ENCODE measurements at regions not wholly inside any gene's neighbourhood (a gene's known extent, or its start where the extent isn't known, plus 50 kb on each side); places are given as distances from the start of the nearest gene placed in this dataset.
"Not testable (repeated sequence)": the region's sequence is repeated elsewhere in the genome, so short reads cannot be mapped to it uniquely, and the experiment has no call there.

GRCh38 chr12:124679047-124679446 lies 111.6 kb upstream of the NCOR2 start:
- 94% methylated on average over 4 of the region's 4 CpGs for WGBS
- Histone ChIP-seq H3K4me3 (ENCODE audit: low read length in 2 of 2) (no peak overlapping the region), H3K9me3 (ENCODE audit: control insufficient read depth in 2 of 2, insufficient read depth in 1 of 2, low read length in 1 of 2) (peaks cover 0 to 7% of the 10 kb centered on the region in 2 donors), H3K27me3 (ENCODE audit: control insufficient read depth in 2 of 2, insufficient read depth in 1 of 2, low read length in 1 of 2) (peaks cover 0 to 4% of the 10 kb centered on the region in 2 donors), H3K36me3 (ENCODE audit: control insufficient read depth in 2 of 2, insufficient read depth in 2 of 2, low read length in 1 of 2) (no peaks in the 10 kb centered on the region), H3K4me1 (ENCODE audit: control insufficient read depth in 2 of 2, insufficient read depth in 2 of 2, low read length in 2 of 2) (peaks cover 0 to 31% of the 10 kb centered on the region in 2 donors), H3K27ac (ENCODE audit: low read depth in 1 of 2, low read length in 1 of 2) (no peak overlapping the region)
- DNase-seq (ENCODE audit: low read depth in 6 of 9, low spot score in 9 of 9): no peak

GRCh38 chr12:124678421-124678893 lies 111.0 kb upstream of the NCOR2 start:
- 89% methylated on average over 15 of the region's 15 CpGs for WGBS
- DNase-seq (ENCODE audit: low read depth in 6 of 9, low spot score in 9 of 9): no peak
- Histone ChIP-seq H3K27ac (ENCODE audit: low read depth in 1 of 2, low read length in 1 of 2) (no peak overlapping the region), H3K36me3 (ENCODE audit: control insufficient read depth in 2 of 2, insufficient read depth in 2 of 2, low read length in 1 of 2) (no peaks in the 10 kb centered on the region), H3K27me3 (ENCODE audit: control insufficient read depth in 2 of 2, insufficient read depth in 1 of 2, low read length in 1 of 2) (peaks cover 0 to 4% of the 10 kb centered on the region in 2 donors), H3K4me3 (ENCODE audit: low read length in 2 of 2) (no peak overlapping the region), H3K4me1 (ENCODE audit: control insufficient read depth in 2 of 2, insufficient read depth in 2 of 2, low read length in 2 of 2) (peaks cover 0 to 30% of the 10 kb centered on the region in 2 donors), H3K9me3 (ENCODE audit: control insufficient read depth in 2 of 2, insufficient read depth in 1 of 2, low read length in 1 of 2) (peaks cover 0 to 7% of the 10 kb centered on the region in 2 donors)

GRCh38 chr12:124677552-124678356 lies 110.3 kb upstream of the NCOR2 start:
- 98% methylated on average over 21 of the region's 21 CpGs for WGBS
- Histone ChIP-seq H3K4me1 (ENCODE audit: control insufficient read depth in 2 of 2, insufficient read depth in 2 of 2, low read length in 2 of 2) (peaks cover 0 to 23% of the 10 kb centered on the region in 2 donors), H3K36me3 (ENCODE audit: control insufficient read depth in 2 of 2, insufficient read depth in 2 of 2, low read length in 1 of 2) (no peaks in the 10 kb centered on the region), H3K4me3 (ENCODE audit: low read length in 2 of 2) (no peak overlapping the region), H3K27ac (ENCODE audit: low read depth in 1 of 2, low read length in 1 of 2) (no peak overlapping the region), H3K27me3 (ENCODE audit: control insufficient read depth in 2 of 2, insufficient read depth in 1 of 2, low read length in 1 of 2) (peaks cover 0 to 4% of the 10 kb centered on the region in 2 donors), H3K9me3 (ENCODE audit: control insufficient read depth in 2 of 2, insufficient read depth in 1 of 2, low read length in 1 of 2) (peaks cover 0 to 6% of the 10 kb centered on the region in 2 donors)
- no peak for DNase-seq (ENCODE audit: low read depth in 6 of 9, low spot score in 9 of 9)

- no peaks in the 10 kb centered on the region for H3K36me3 ChIP-seq (ENCODE audit: control insufficient read depth in 2 of 2, insufficient read depth in 2 of 2, low read length in 1 of 2)
- H3K4me1 ChIP-seq (ENCODE audit: control insufficient read depth in 2 of 2, insufficient read depth in 2 of 2, low read length in 2 of 2): peaks cover 0 to 18% of the 10 kb centered on the region in 2 donors
- no peak for DNase-seq (ENCODE audit: low read depth in 6 of 9, low spot score in 9 of 9)
- peaks cover 0 to 4% of the 10 kb centered on the region in 2 donors for H3K27me3 ChIP-seq (ENCODE audit: control insufficient read depth in 2 of 2, insufficient read depth in 1 of 2, low read length in 1 of 2)
- 95% methylated on average over 42 of the region's 42 CpGs for WGBS
- no peak overlapping the region for H3K27ac ChIP-seq (ENCODE audit: low read depth in 1 of 2, low read length in 1 of 2)
- no peaks in the 10 kb centered on the region for H3K9me3 ChIP-seq (ENCODE audit: control insufficient read depth in 2 of 2, insufficient read depth in 1 of 2, low read length in 1 of 2)
- H3K4me3 ChIP-seq (ENCODE audit: low read length in 2 of 2): no peak overlapping the region
Measured at GRCh38 chr12:124676714-124677462, 109.5 kb upstream of the NCOR2 start.

- 68% methylated on average over 36 of the region's 36 CpGs for WGBS
- no peak overlapping the region for H3K4me3 ChIP-seq (ENCODE audit: low read length in 2 of 2)
- H3K4me1 ChIP-seq (ENCODE audit: control insufficient read depth in 2 of 2, insufficient read depth in 2 of 2, low read length in 2 of 2): peaks cover 0 to 11% of the 10 kb centered on the region in 2 donors
- H3K9me3 ChIP-seq (ENCODE audit: control insufficient read depth in 2 of 2, insufficient read depth in 1 of 2, low read length in 1 of 2): no peaks in the 10 kb centered on the region
- H3K36me3 ChIP-seq (ENCODE audit: control insufficient read depth in 2 of 2, insufficient read depth in 2 of 2, low read length in 1 of 2): no peaks in the 10 kb centered on the region
- no peak overlapping the region for H3K27ac ChIP-seq (ENCODE audit: low read depth in 1 of 2, low read length in 1 of 2)
- H3K27me3 ChIP-seq (ENCODE audit: control insufficient read depth in 2 of 2, insufficient read depth in 1 of 2, low read length in 1 of 2): peaks cover 0 to 2% of the 10 kb centered on the region in 2 donors
- DNase-seq (ENCODE audit: low read depth in 6 of 9, low spot score in 9 of 9): no peak
Measured at GRCh38 chr12:124675881-124676713, 108.7 kb upstream of the NCOR2 start.

GRCh38 chr12:124674937-124675336 lies 107.5 kb upstream of the NCOR2 start:
- H3K27ac ChIP-seq (ENCODE audit: low read depth in 1 of 2, low read length in 1 of 2): no peak overlapping the region
- H3K36me3 ChIP-seq (ENCODE audit: control insufficient read depth in 2 of 2, insufficient read depth in 2 of 2, low read length in 1 of 2): no peaks in the 10 kb centered on the region
- peaks cover 0 to 2% of the 10 kb centered on the region in 2 donors for H3K27me3 ChIP-seq (ENCODE audit: control insufficient read depth in 2 of 2, insufficient read depth in 1 of 2, low read length in 1 of 2)
- 64% methylated on average over 1 of the region's 1 CpG for WGBS
- H3K9me3 ChIP-seq (ENCODE audit: control insufficient read depth in 2 of 2, insufficient read depth in 1 of 2, low read length in 1 of 2): peaks cover 0 to 4% of the 10 kb centered on the region in 2 donors
- H3K4me3 ChIP-seq (ENCODE audit: low read length in 2 of 2): no peak overlapping the region
- DNase-seq (ENCODE audit: low read depth in 6 of 9, low spot score in 9 of 9): no peak
- peaks cover 0 to 10% of the 10 kb centered on the region in 2 donors for H3K4me1 ChIP-seq (ENCODE audit: control insufficient read depth in 2 of 2, insufficient read depth in 2 of 2, low read length in 2 of 2)

GRCh38 chr12:124673801-124674617 lies 106.6 kb upstream of the NCOR2 start:
- no peak overlapping the region for H3K27ac ChIP-seq (ENCODE audit: low read depth in 1 of 2, low read length in 1 of 2)
- 90% methylated on average over 15 of the region's 15 CpGs for WGBS
- H3K27me3 ChIP-seq (ENCODE audit: control insufficient read depth in 2 of 2, insufficient read depth in 1 of 2, low read length in 1 of 2): no peaks in the 10 kb centered on the region
- H3K36me3 ChIP-seq (ENCODE audit: control insufficient read depth in 2 of 2, insufficient read depth in 2 of 2, low read length in 1 of 2): no peaks in the 10 kb centered on the region
- DNase-seq (ENCODE audit: low read depth in 6 of 9, low spot score in 9 of 9): no peak
- no peak overlapping the region for H3K4me3 ChIP-seq (ENCODE audit: low read length in 2 of 2)
- peaks cover 0 to 4% of the 10 kb centered on the region in 2 donors for H3K9me3 ChIP-seq (ENCODE audit: control insufficient read depth in 2 of 2, insufficient read depth in 1 of 2, low read length in 1 of 2)
- peaks cover 0 to 8% of the 10 kb centered on the region in 2 donors for H3K4me1 ChIP-seq (ENCODE audit: control insufficient read depth in 2 of 2, insufficient read depth in 2 of 2, low read length in 2 of 2)

GRCh38 chr12:124669271-124669721 lies 101.9 kb upstream of the NCOR2 start:
- WGBS: 64% methylated on average over 8 of the region's 8 CpGs
- not testable (repeated sequence) for H3K4me1 ChIP-seq (ENCODE audit: control insufficient read depth in 2 of 2, insufficient read depth in 2 of 2, low read length in 2 of 2); H3K36me3 ChIP-seq (ENCODE audit: control insufficient read depth in 2 of 2, insufficient read depth in 2 of 2, low read length in 1 of 2); H3K27me3 ChIP-seq (ENCODE audit: control insufficient read depth in 2 of 2, insufficient read depth in 1 of 2, low read length in 1 of 2); H3K4me3 ChIP-seq (ENCODE audit: low read length in 2 of 2); H3K9me3 ChIP-seq (ENCODE audit: control insufficient read depth in 2 of 2, insufficient read depth in 1 of 2, low read length in 1 of 2); DNase-seq (ENCODE audit: low read depth in 6 of 9, low spot score in 9 of 9); H3K27ac ChIP-seq (ENCODE audit: low read depth in 1 of 2, low read length in 1 of 2)

All from thymus (tissue), 11 donors.